H7 (cell line): ENCODE measurements at regions not wholly inside any gene's neighbourhood (a gene's known extent, or its start where the extent isn't known, plus 50 kb on each side); places are given as distances from the start of the nearest gene placed in this dataset.
"Not testable (repeated sequence)": the region's sequence is repeated elsewhere in the genome, so short reads cannot be mapped to it uniquely, and the experiment has no call there.

Source experiments
- DNase-seq: peaks from one replicate; pipeline ENCODE4 v3.0.0; 2012
- H3K27me3 ChIP-seq: 2 replicates; pipeline ENCODE4 v1.6.0; 2011; ENCODE audit warnings: mild to moderate bottlenecking, low read length; ENCODE audit not compliant: control insufficient read depth, insufficient read depth
- H3K36me3 ChIP-seq: replicated peaks from 2 replicates; pipeline ENCODE4 v1.5.1; 2011; ENCODE audit warnings: low read length; ENCODE audit not compliant: control insufficient read depth, insufficient read depth
- H3K4me3 ChIP-seq: 2 replicates; pipeline ENCODE4 v1.5.1; 2011; ENCODE audit warnings: low read depth, mild to moderate bottlenecking, control low read depth, low read length, moderate library complexity; ENCODE audit not compliant: insufficient read depth

DNA sequence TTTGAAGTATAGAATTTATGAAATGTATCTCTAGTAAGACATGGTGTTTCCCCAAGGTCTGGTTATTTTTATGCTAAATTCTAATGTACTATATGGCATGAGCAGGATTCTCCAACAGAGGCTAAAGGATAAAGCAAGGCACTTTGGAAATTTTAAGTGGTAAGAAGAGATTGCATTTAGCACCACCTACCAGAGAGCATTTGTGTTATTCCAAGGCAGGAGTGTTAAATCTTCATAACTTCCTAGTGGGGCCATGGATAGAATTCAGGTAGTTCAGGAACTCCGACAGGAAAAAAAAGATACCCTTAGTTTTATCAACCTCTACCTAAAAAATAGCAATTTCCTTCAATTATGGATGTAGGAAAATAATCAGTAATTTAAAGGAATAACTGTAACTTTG is 497.4 kb upstream of the CRIM1 start:
- H3K4me3 ChIP-seq, result no peak overlapping the region
- no peaks in the 10 kb centered on the region for H3K36me3 ChIP-seq
- no peak for DNase-seq
- no peaks in the 10 kb centered on the region for H3K27me3 ChIP-seq

DNA sequence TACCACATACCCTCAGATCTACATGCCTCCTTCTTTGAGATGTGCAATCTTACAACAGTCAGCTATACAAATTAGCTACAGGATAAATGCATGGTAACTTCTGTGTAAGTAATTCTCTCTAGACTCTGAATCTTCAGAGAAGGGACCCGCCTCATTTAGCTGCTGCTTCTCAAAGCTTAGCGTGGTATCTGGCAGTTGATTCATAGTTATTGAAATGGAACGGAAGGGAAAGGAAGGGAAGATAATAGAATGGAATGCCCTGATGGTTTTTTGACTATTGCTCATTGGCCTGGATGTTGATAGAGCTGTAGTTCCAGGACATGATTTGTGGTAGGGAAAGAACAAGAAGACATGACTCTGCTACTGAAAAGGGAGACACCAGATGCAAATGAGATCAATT is 498.1 kb upstream of the CRIM1 start:
- Histone ChIP-seq H3K27me3 (no peaks in the 10 kb centered on the region), H3K4me3 (no peak overlapping the region), H3K36me3 (no peaks in the 10 kb centered on the region)
- DNase-seq, result no peak

DNA sequence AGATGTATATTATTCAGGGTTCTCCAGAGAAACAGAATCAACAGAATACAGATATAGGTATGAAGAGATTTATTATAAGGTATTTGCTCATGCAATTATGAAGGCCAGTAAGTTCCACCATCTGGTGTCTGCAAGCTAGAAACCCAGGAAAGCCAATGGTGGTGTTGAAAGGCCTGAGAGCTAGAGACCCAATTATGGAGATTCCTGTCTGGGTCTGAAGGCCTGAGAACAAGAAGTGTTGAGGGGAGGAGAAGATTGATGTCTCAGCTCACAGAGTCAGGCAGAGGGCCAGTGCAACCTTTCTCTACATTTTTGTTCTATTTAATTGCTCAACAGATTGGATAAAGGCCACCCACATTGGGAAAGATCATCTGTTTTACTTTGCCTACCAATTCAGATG is 524.2 kb upstream of the CRIM1 start:
- Histone ChIP-seq H3K4me3 (no peak overlapping the region), H3K36me3 (no peaks in the 10 kb centered on the region), H3K27me3 (no peaks in the 10 kb centered on the region)
- no peak for DNase-seq

DNA sequence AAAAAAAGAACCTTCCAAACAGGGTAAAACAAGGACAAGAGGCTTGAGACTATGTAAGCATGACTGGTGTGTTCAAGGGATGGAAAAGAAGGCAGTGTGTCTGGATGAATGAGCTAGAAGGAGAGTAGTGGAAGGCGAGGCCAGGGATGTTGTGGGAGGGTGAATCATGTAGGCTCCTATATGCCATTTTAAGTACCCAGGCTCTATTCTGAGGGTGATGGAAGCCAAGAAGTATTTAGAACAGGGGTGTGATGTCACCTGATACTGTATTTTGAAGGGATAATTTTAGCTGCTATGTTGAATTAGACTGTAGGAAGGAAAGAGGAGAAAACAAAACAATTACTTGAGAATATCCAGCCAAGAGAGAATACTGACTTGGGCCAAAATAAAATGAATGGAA is 524.7 kb upstream of the CRIM1 start:
- Histone ChIP-seq H3K27me3 (no peaks in the 10 kb centered on the region), H3K36me3 (no peaks in the 10 kb centered on the region), H3K4me3 (no peak overlapping the region)
- DNase-seq, result no peak

DNA sequence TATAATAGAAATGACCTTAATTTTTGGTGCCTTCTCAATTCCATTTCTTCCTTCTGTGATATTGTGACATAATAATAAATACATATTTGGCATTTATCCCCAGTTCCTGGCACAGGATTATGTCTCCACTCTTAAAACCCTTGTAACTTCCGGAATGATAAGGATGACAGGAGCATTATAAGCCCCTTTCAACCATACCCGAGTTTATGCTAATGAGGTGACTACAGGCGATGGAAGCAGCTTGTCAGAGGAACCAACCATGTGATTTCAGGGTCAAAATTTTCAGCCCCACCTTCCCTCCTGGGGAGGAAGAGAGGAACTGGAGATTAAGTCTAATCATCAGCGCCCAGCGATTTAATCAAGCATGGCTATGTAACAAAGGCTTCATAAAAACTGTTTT is 528.5 kb upstream of the CRIM1 start:
- H3K4me3 ChIP-seq, result no peak overlapping the region
- H3K36me3 ChIP-seq, result no peaks in the 10 kb centered on the region
- no peaks in the 10 kb centered on the region for H3K27me3 ChIP-seq
- DNase-seq, result no peak

DNA sequence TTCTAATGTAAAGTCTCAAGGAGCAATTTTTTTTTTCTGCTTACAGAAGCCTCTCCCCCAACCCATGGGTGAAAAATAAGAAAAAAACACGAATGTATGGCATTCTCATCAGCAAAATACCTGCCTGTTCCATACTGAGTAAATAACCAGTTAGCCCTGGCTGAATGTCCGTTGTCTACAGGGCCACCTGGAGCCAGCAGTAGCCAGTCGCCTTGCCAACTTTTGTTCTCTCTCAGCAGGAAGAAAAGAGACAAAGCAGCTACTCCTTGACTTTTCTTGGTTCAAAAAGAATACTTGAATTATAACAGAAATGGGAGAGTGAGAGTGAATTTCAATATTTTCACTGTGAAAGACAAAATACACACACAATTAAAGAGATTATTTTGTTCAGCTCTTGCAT is 532.9 kb upstream of the CRIM1 start:
- no peak overlapping the region for H3K4me3 ChIP-seq
- peak; percentile 46 for DNase-seq
- no peaks in the 10 kb centered on the region for H3K36me3 ChIP-seq
- H3K27me3 ChIP-seq, result no peaks in the 10 kb centered on the region

DNA sequence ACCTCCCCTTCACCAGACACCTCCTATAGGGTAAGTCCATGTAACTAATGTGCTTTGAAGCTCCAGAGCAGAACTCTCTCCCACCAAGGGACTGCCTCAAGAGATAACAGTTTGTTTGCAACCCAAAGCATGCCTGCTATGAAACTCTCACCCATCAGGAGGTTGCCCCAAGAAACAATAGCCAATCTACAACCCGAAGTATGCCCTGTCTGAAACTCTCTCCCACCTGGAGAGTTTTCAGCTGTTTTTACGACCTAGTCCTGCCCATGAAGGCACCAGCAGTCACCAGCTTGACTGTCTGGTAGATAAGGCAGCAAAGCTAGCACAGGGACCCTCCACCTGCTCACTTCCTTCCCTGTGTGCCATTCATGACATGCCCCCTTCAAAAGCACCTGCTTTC is 533.9 kb upstream of the CRIM1 start:
- peak; percentile 12 for DNase-seq
- Histone ChIP-seq H3K4me3 (no peak overlapping the region), H3K36me3 (no peaks in the 10 kb centered on the region), H3K27me3 (no peaks in the 10 kb centered on the region)

DNA sequence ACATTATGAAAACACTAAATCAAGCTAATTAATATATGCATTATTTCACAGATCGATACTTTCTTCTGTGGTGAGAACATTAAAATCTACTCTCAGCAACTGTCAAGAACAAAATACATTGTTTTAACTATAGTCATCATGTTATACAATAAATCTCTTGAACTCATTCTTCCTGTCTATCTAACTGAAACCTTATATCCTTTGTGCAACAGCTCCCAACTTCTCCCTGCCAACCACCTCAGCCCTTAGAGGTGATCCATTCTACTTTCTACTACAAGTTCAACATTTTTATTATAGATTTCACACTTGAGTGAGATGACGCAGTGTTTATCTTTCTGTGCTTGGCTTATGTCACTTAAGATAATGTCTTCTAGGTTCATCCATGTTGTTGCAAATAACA is 535.2 kb upstream of the CRIM1 start:
- Histone ChIP-seq H3K27me3 (no peaks in the 10 kb centered on the region), H3K4me3 (no peak overlapping the region), H3K36me3 (no peaks in the 10 kb centered on the region)
- no peak for DNase-seq

DNA sequence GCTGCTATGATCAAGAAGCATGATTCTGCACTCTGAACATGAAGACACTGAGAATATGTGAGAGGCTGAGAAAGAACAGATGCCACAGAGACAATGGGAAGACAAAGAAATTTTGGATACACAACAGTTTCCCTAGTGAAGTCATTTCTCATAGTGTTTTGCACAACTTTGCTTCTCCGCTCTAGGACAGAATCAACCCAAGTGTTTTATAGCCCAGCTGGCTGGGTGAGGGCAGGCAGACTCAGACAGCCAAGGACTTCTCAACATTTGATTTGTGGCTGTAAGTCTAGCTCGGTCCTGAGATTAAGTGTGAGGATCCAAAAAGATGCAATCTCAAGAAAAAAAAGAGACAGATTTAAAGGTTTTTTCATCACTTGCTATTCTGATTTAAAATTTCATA is 536.5 kb upstream of the CRIM1 start:
- DNase-seq, result no peak
- Histone ChIP-seq H3K36me3 (no peaks in the 10 kb centered on the region), H3K4me3 (no peak overlapping the region), H3K27me3 (no peaks in the 10 kb centered on the region)

DNA sequence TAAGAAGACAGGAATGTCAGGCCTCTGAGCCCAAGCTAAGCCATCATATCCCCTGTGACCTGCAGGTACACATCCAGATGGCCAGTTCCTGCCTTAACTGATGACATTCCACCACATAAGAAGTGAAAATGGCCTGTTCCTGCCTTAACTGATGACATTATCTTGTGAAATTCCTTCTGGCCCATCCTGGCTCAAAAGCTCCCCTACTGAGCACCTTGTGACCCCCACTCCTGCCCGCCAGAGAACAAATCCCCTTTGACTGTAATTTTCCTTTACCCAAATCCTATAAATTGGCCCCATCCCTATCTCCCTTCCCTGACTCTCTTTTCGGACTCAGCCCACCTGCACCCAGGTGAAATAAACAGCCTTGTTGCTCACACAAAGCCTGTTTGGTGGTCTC is 537.2 kb upstream of the CRIM1 start:
- not testable (repeated sequence) for H3K27me3 ChIP-seq, H3K4me3 ChIP-seq, H3K36me3 ChIP-seq, DNase-seq

DNA sequence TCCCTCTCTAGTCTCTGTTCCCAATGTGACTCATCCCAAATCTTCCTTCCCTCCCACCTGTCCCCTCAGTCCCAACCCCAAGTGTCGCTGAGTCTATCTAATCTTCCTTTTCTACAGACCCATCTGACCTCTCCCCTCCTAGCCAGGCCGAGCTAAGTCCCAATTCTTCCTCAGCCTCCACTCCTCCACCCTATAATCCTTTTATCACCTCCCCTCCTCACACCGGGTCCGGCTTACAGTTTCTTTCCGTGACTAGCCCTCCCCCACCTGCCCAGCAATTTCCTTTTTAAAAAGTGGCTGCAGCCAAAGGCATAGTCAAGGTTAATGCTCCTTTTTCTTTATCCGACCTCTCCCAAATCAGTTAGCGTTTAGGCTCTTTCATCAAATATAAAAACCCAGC is 541.0 kb upstream of the CRIM1 start:
- DNase-seq, result not testable (repeated sequence)

DNA sequence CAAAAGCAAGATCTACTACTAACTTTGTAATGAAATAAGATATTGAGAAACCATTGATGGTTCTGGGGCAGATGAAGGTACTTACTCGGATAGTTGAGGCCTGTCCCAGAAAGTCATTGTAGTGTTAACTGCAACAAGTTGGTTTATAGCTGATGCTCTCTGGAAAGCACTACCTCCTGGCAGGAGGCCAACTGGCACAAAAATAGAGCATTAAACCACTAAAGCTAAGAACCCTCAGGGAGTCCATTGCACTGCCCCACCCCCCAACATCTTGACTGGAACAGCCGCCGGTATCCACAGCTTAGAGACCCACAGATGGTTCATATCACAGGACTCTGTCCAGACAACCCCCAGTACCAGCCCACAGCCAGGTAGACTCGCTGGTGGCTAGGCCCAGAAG is 552.5 kb upstream of the CRIM1 start:
- no peak for DNase-seq
- no peaks in the 10 kb centered on the region for H3K27me3 ChIP-seq
- H3K36me3 ChIP-seq, result no peaks in the 10 kb centered on the region
- H3K4me3 ChIP-seq, result no peak overlapping the region

More for the DNA sequence above, 541.0 kb upstream of the CRIM1 start:
- H3K27me3 ChIP-seq, H3K36me3 ChIP-seq, H3K4me3 ChIP-seq: not testable (repeated sequence)

DNA sequence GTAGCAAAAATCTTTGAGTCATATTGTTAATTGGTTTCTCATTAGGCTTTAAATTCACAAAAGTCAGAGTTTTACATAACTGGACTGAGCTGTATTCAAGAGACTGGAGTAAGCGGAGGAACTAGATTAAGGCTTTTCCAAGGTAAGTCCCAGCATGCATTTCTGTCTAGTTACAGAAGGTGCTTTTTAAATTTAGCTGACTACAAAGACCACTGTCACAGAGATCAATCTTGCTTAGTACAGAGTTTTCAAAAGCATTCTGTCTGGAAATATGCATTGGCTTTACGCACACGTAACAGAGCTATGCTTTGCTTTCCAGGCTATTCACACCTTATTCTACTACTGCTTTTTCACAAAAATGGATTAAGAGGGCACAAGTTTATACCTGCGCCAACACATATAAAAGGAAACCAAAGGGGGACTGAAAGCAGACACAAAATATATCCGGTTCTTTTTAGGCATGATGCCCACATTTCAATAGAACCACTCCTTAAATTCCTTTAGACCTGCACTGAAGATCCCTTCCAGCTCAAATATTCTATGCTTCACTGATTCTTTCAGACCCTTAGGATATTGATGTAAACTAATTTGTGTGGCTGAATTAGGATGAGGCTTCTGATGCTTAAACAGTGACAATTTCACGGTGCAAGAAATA is 560.7 kb upstream of the CRIM1 start:
- H3K36me3 ChIP-seq, result no peaks in the 10 kb centered on the region
- no peaks in the 10 kb centered on the region for H3K27me3 ChIP-seq
- no peak overlapping the region for H3K4me3 ChIP-seq
- DNase-seq, result no peak

DNA sequence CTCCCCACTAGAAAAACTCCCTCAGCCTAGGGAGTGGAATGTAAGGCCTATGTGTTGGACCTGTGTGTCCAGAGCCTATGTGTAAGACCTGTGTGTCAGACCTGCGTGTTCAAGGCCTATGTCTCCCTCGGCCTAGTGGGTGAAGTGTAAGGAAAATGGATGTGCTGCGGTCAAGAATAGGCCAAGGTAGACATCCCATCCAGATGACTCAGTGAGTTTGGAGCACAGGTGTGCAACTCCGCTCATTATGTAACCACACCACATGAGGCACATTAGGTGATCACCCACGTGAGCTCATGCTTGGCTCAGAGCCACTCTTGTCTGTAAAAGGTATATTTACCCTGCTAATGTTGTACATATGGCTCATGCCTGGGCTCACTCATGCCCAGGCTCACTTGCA is 565.3 kb upstream of the CRIM1 start:
- DNase-seq, result no peak
- H3K27me3 ChIP-seq, result no peaks in the 10 kb centered on the region
- no peak overlapping the region for H3K4me3 ChIP-seq
- no peaks in the 10 kb centered on the region for H3K36me3 ChIP-seq

DNA sequence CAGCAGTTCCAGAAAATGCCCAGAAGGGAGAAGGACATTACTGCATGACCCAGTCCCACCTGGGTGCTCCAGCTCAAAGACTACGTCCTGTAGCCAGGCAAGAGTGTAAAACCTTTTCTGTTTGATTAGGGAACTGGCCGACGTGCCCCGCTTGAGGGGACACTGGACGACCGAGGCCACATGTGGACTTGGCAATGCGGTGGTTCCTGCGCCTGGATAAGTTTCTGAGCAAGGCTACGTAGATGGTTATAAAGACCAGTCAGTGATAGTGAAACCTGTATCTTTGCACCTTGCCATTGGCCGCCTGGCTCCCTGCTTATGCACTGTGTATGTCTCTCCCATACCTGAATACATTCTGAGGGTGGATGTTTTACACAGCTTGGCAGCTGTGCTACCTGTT is 567.0 kb upstream of the CRIM1 start:
- H3K4me3 ChIP-seq, result no peak overlapping the region
- no peaks in the 10 kb centered on the region for H3K36me3 ChIP-seq
- no peak for DNase-seq
- H3K27me3 ChIP-seq, result no peaks in the 10 kb centered on the region
